ENCODE measurements at regions not wholly inside any gene's neighbourhood (a gene's known extent, or its start where the extent isn't known, plus 50 kb on each side); places are given as distances from the start of the nearest gene placed in this dataset.
"Not testable (repeated sequence)": the region's sequence is repeated elsewhere in the genome, so short reads cannot be mapped to it uniquely, and the experiment has no call there.

- DNase-seq, result no peak
These were observed 824.6 kb upstream of the SEMA6D start for GRCh38 chr15:46892621-46893160.

- no peak for DNase-seq
These were observed 822.7 kb upstream of the SEMA6D start for GRCh38 chr15:46894644-46895043.

GRCh38 chr15:46897266-46897665, 820.0 kb upstream of the SEMA6D start:
- no peak for DNase-seq

GRCh38 chr15:46901001-46901400, 816.3 kb upstream of the SEMA6D start:
- no peak for DNase-seq

- DNase-seq, result no peak
These were observed 799.5 kb upstream of the SEMA6D start for GRCh38 chr15:46917721-46918252.

- no peak for DNase-seq
These were observed 798.7 kb upstream of the SEMA6D start for GRCh38 chr15:46918462-46919140.

DNA sequence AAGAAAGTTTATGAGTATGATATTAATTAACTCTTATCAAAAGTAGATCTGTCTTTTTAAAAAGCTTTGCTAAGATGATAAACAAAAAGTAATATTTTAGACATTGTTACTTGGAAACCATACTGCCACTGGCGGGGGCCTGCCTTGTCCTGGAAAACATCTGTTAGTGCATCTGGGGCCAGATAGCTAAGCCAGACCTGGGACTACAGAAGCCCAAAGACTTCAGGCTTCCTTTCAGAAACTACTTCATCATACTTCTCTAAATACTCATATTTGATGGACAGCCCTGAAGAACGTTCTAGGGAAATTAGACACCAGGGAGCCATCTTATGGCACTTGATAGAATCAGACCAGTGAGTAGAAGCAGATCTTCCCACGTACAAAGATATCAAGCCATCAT, 795.4 kb upstream of the SEMA6D start:
- no peak for DNase-seq

DNA sequence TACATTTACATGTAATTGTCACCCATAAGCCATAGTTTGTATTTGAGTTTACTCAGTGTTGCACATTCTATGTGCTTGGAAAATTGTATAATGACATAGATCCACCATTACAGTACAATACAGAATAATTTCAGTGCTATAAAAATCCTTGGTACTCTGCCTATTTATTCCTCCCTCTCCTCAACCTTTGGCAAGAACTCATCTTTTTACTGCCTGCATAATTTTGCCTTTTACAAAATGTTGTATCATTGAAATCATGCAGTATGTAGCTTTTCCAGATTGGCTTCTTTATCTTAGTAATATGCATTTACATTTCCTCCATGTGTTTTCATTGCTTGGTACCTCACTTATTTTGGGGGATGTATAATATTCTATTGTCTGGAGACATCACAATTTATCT, 786.9 kb upstream of the SEMA6D start:
- no peak for DNase-seq

- no peak for DNase-seq
These were observed 784.0 kb upstream of the SEMA6D start for GRCh38 chr15:46933332-46933731.

DNA sequence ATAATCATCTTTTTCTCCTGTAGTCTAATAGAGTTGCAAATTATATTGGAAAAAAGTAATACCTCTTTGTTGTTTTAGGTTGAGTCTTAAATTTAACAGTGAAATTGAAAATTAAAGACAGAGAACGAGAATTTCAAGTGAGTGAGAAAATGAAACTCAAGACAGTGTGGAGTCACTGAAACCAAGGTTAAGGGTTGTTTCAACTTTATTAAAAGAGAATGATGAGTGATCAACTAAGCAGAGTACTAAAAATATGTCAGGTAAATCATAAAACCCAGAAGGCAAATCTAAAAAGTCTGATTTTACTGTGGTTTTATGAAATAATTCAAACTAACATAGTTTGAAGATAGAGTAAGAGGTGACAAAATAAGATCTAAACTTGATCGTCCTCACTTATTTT, 782.5 kb upstream of the SEMA6D start:
- no peak for DNase-seq

DNA sequence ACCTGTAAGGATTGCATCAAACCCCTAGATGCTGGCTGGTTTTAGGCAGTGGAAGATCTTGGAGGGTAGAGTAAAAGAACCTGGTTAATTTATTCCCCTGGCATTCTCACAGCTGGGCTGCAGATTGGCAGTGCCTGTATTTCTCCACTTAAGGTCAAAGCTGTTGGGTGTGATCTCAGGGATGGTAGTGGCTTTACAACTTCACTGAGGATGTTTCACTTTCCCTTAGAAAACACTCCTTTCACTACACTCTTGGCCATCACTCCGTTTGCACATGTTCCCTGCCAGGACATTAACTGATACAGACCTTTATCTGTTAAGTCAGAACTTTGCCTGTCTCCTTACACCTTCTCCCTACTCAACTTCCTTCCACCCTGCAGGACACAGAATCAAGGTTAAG, 779.1 kb upstream of the SEMA6D start:
- DNase-seq, result no peak

DNA sequence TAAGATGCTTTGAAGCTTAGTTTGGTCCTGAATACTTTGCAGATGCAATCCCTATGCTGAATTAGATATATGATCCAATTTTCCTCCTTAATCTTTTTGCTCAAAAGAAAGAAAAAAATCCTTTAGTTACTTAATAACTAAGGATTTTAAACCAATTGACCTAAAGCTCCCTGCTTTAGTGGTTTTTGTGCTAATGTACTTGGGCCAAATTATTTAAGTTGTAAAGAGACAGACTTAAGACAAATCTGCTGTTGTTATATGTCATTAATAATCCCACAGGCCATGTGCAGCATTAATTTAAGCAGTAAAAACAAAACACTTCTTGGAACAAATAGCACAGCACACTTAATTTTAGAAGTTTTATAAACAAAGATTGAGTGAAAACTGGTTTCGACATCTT, 776.1 kb upstream of the SEMA6D start:
- DNase-seq, result no peak

- DNase-seq, result no peak
These were observed 770.4 kb upstream of the SEMA6D start for GRCh38 chr15:46946953-46947352.

DNA sequence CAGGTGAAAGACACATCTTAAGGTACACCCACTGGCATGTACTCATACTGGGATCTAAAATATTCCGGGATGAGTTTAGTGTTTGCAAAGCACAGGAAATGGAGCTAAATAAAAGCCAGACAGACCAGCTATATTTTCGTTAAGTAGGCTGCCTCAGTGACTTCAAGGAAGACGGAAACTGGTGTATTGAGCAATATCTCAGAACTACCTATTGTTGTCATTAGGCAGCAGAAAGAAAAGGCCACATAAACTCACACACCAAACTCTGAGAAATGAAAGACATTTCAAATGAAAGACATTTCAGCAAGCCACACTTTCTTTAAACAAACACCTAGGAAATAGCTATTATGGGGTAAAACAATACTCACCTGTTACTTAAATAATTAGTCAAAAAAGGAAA, 761.7 kb upstream of the SEMA6D start:
- no peak for DNase-seq

DNA sequence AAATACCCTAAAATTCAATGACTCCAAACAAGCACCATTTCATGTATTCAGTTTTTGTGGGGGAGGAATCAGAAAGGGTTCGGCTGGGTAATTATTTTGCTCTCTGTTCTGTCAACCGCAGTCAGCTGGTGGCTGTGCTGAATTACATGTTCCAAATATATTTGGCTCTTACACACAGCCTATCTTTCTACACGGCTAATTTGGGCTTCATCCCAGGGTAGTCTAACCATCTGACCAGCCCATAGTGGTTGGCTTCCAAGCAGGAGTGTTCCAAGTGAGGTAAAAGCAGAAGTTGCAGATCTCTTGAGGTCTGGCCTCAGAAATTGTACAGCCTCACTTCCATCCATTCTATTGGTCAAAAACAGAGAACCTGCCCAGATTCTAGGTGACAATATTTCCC, 760.8 kb upstream of the SEMA6D start:
- DNase-seq, result no peak

- no peak for DNase-seq
These were observed 760.4 kb upstream of the SEMA6D start for GRCh38 chr15:46956881-46957280.

DNA sequence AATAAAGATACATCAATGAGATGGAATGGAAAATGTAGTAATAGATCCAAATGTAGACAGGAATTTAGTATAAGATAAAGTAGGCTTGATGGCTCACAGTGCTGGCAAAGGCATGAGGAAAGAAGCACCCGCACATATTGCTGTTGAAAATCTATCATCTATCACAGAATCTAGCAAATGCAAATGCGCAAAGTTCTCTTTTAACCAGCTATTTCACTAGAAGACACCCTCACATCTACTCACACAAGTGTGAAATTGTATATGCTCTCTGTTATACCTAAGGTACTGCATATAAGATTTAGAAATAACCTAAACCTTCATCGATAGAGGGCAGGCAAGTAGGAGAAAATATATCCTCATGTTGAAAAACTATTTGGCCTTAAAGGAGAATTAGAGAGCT, 756.7 kb upstream of the SEMA6D start:
- no peak for DNase-seq

GRCh38 chr15:46961795-46962194, 755.5 kb upstream of the SEMA6D start:
- no peak for DNase-seq

- DNase-seq, result not testable (repeated sequence)
These were observed 729.2 kb upstream of the SEMA6D start for GRCh38 chr15:46988055-46988454.

GRCh38 chr15:46996359-46996758, 720.9 kb upstream of the SEMA6D start:
- DNase-seq, result no peak

DNA sequence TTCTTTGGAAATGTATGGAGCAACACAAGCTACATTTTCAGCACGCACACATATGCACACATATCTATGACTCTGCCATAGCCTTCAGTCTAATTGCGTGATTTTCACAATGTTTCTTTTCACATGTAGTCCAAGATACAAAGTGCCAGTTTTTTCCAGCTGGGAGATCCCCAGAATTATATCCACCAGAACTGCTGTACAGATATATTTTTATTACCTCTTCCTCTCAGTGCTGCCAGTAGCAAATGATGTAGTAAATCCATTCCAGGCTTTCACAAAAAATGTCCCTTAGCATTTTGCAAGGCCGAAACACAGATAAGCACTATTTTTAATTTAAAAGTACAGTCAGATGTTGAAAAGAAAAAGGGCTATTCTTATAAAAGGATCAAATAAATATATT, 719.8 kb upstream of the SEMA6D start:
- DNase-seq, result no peak

- DNase-seq, result no peak
These were observed 713.7 kb upstream of the SEMA6D start for GRCh38 chr15:47003568-47003967.

GRCh38 chr15:47013446-47013845, 703.9 kb upstream of the SEMA6D start:
- DNase-seq, result no peak

DNA sequence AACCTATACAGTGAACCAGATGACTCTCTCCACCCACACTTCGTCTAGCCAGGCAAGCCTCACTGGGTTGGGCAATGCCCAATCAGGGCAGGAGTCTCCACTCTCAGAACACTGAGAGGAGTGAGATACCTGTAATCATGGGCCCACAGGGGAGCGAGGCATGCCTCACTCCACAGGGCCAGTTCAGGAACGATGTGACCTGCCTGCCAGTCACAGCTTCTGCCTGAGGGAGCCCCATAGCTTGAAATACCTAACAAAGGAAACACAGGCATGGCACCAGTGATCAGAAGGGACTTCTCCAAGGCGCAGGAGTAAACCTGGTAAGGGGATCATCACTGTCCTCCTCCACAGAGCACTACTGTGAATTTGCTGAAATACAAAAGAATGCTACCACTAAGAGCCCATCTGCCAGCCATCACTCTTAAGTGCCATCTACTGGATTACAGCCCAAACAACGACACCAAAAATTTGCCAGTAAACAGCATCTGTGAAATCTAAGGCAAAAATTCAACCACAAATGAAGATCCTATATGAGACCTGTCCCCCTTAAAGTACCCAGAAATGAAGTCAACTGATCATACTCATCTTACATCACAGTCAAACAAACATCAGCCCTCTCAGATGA, 689.9 kb upstream of the SEMA6D start:
- no peak for DNase-seq

Data from right forelimb (tissue), 1 donor.